RWPE2 (cell line): ENCODE measurements at regions not wholly inside any gene's neighbourhood (a gene's known extent, or its start where the extent isn't known, plus 50 kb on each side); places are given as distances from the start of the nearest gene placed in this dataset.
A peak's percentile ranks its signal among the peaks of the same experiment; 100 is the strongest.

Source experiments
- ATAC-seq: fragments of 200-7000 bp; cut with Tn5 transposase; 3 replicates; pipeline ENCODE4 v1.9.1; 2021; ENCODE audit warnings: low read depth
- DNase-seq: peaks from one replicate; pipeline ENCODE4 v3.0.0-alpha.2; 2020; ENCODE audit warnings: low spot score
- H3K27ac ChIP-seq: fragments of 450-650 bp; 2 replicates; pipeline ENCODE4 v1.5.1; 2017; ENCODE audit warnings: mild to moderate bottlenecking; ENCODE audit not compliant: poor library complexity, severe bottlenecking
- H3K27me3 ChIP-seq: fragments of 250-450 bp; sonication (Bioruptor Pico); 2 replicates; pipeline ENCODE4 v1.5.1; 2021; ENCODE audit warnings: mild to moderate bottlenecking, moderate library complexity; ENCODE audit not compliant: insufficient read depth, poor library complexity, severe bottlenecking
- H3K36me3 ChIP-seq: fragments of 250-450 bp; sonication (Bioruptor Pico); 2 replicates; pipeline ENCODE4 v1.5.1; 2020; ENCODE audit warnings: low read depth, mild to moderate bottlenecking, moderate library complexity
- H3K4me1 ChIP-seq: fragments of 250-450 bp; sonication (Bioruptor Pico); 2 replicates; pipeline ENCODE4 v1.5.1; 2021; ENCODE audit warnings: mild to moderate bottlenecking, moderate library complexity; ENCODE audit not compliant: insufficient read depth, poor library complexity, severe bottlenecking
- H3K4me3 ChIP-seq: fragments of 250-450 bp; sonication (Bioruptor Pico); 2 replicates; pipeline ENCODE4 v1.5.1; 2021; ENCODE audit warnings: mild to moderate bottlenecking, moderate library complexity; ENCODE audit not compliant: severe bottlenecking
- H3K9me3 ChIP-seq: fragments of 250-450 bp; sonication (Bioruptor Pico); 2 replicates; pipeline ENCODE4 v1.5.1; 2021; ENCODE audit warnings: mild to moderate bottlenecking, moderate library complexity; ENCODE audit not compliant: severe bottlenecking
- CTCF ChIP-seq: fragments of 450-650 bp; IDR thresholded peaks from one replicate; pipeline ENCODE4 v1.5.1; 2017; ENCODE audit warnings: mild to moderate bottlenecking, moderate library complexity; ENCODE audit not compliant: poor library complexity, severe bottlenecking

- no peaks in the 10 kb centered on the region for H3K4me1 ChIP-seq
- H3K27ac ChIP-seq = no peak overlapping the region
- H3K27me3 ChIP-seq = no peaks in the 10 kb centered on the region
- no peak overlapping the region for H3K4me3 ChIP-seq
- no peaks in the 10 kb centered on the region for H3K9me3 ChIP-seq
- no peaks in the 10 kb centered on the region for H3K36me3 ChIP-seq
- ATAC-seq (no peak), DNase-seq (peak; percentile 32)
- TF ChIP-seq CTCF = no peak
These were observed 1511.1 kb downstream of the TECRL start for GRCh38 chr4:62898115-62898514.

GRCh38 chr4:62896721-62897120 is 1512.5 kb downstream of the TECRL start:
- H3K9me3 ChIP-seq = no peaks in the 10 kb centered on the region
- no peaks in the 10 kb centered on the region for H3K36me3 ChIP-seq
- DNase-seq (peak; percentile 33), ATAC-seq (no peak)
- no peak for TF ChIP-seq CTCF
- no peak overlapping the region for H3K4me3 ChIP-seq
- no peak overlapping the region for H3K27ac ChIP-seq
- H3K4me1 ChIP-seq = no peaks in the 10 kb centered on the region
- H3K27me3 ChIP-seq = no peaks in the 10 kb centered on the region

GRCh38 chr4:62881901-62882300 is 1527.3 kb downstream of the TECRL start:
- ATAC-seq (peak; percentile 31; the same call in 1 of the 3 replicates), DNase-seq (no peak)
- Histone ChIP-seq H3K27me3 (no peaks in the 10 kb centered on the region), H3K36me3 (no peaks in the 10 kb centered on the region), H3K4me3 (no peak overlapping the region), H3K4me1 (peaks cover 7% of the 10 kb centered on the region), H3K27ac (no peak overlapping the region), H3K9me3 (no peaks in the 10 kb centered on the region)
- no peak for TF ChIP-seq CTCF

- no peak overlapping the region for H3K27ac ChIP-seq
- no peak for TF ChIP-seq CTCF
- H3K4me3 ChIP-seq = no peak overlapping the region
- H3K9me3 ChIP-seq = no peaks in the 10 kb centered on the region
- peaks cover 7% of the 10 kb centered on the region for H3K4me1 ChIP-seq
- DNase-seq = no peak
- no peaks in the 10 kb centered on the region for H3K27me3 ChIP-seq
- H3K36me3 ChIP-seq = no peaks in the 10 kb centered on the region
- no peak for ATAC-seq
These were observed 1528.0 kb downstream of the TECRL start for GRCh38 chr4:62881210-62881609.

GRCh38 chr4:62872856-62873255 is 1536.4 kb downstream of the TECRL start:
- Histone ChIP-seq H3K27ac (no peak overlapping the region), H3K4me1 (no peaks in the 10 kb centered on the region), H3K9me3 (no peaks in the 10 kb centered on the region), H3K36me3 (no peaks in the 10 kb centered on the region), H3K27me3 (no peaks in the 10 kb centered on the region), H3K4me3 (no peak overlapping the region)
- no peak for TF ChIP-seq CTCF
- ATAC-seq = no peak
- DNase-seq = no peak
